Posterior vena cava (tissue), 2 donors: ENCODE measurements at regions not wholly inside any gene's neighbourhood (a gene's known extent, or its start where the extent isn't known, plus 50 kb on each side); places are given as distances from the start of the nearest gene placed in this dataset.

Source experiments
- DNase-seq: peaks from one replicate; pipeline ENCODE4 v3.0.0-alpha.2; 2020; ENCODE audit warnings: low spot score
- intact Hi-C, 2 donors: fragments of 100-400 bp; cut with DNase I; formaldehyde crosslinking; loops; one replicate each; pipeline versions ENCODE4 v1.14.1 to v1.14.2; 2022 to 2023
- donor health status: DM: yes; HTN: yes; CAD: no.
- donor health status: DM: yes; HTN: yes; CAD: no.

GRCh38 chr16:8381814-8382213 is 208.5 kb downstream of the TMEM114 start:
- intact Hi-C loops = loop anchor here in 1 of 2 donors (10.0 kb wide), 1 partner anchor 1203 kb away; no protein-coding TSS in a partner anchor
- no peak for DNase-seq

- intact Hi-C loops = loop anchor here in 1 of 2 donors (10.0 kb wide), 1 partner anchor 1204 kb away; no protein-coding TSS in a partner anchor
- DNase-seq = no peak
Observed at GRCh38 chr16:8380311-8380710, 210.0 kb downstream of the TMEM114 start.

GRCh38 chr16:8377864-8378263 is 212.4 kb downstream of the TMEM114 start:
- DNase-seq = no peak

GRCh38 chr16:8376858-8377257 is 213.5 kb downstream of the TMEM114 start:
- DNase-seq = no peak
- intact Hi-C loops = loop anchor here in 1 of 2 donors (10.0 kb wide), 1 partner anchor 92 kb away; no protein-coding TSS in a partner anchor

More at GRCh38 chr16:8377864-8378263, 212.4 kb downstream of the TMEM114 start:
- intact Hi-C loops = loop anchor here in 1 of 2 donors (10.0 kb wide), 1 partner anchor 93 kb away; no protein-coding TSS in a partner anchor

DNA sequence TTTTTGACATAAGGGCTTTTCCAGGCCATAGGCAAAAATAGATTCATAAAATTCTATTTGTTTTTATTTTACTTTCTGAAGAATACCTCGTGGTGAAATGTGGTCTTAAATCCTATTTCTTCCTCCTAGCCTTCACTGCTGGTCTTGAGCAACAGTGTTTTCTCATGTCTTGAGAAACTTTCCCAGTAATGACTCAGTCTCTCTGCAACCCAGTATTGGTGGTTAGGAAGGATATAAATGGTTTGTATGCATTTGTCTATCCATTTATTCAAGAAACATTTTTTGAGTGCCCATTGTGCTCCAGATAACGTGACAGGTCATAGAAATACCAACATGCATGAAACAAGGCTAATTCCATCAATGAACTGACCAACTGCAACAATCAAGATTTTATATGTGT is 213.9 kb downstream of the TMEM114 start:
- no peak for DNase-seq
- intact Hi-C loops = loop anchor here in 1 of 2 donors (10.0 kb wide), 1 partner anchor 92 kb away; no protein-coding TSS in a partner anchor

DNA sequence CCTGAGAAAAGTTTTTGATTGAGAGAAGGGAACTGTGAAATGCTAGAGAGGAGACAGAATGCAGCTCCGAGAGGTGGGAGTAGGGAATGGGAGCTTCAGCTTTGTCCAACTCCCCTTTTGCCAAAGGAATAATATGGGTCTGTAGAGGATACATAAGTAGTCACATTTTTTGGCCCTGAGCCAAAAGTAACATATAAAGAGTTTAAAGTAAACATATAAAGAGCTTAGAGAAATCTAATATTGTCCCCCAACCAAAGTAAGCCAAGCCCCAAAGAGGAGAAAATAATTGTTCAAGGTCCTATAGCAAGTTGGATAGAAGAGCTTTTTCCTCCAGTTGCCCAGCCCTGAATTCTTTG is 215.1 kb downstream of the TMEM114 start:
- intact Hi-C loops = loop anchor here in 1 of 2 donors (10.0 kb wide), 1 partner anchor 90 kb away; no protein-coding TSS in a partner anchor
- no peak for DNase-seq

DNA sequence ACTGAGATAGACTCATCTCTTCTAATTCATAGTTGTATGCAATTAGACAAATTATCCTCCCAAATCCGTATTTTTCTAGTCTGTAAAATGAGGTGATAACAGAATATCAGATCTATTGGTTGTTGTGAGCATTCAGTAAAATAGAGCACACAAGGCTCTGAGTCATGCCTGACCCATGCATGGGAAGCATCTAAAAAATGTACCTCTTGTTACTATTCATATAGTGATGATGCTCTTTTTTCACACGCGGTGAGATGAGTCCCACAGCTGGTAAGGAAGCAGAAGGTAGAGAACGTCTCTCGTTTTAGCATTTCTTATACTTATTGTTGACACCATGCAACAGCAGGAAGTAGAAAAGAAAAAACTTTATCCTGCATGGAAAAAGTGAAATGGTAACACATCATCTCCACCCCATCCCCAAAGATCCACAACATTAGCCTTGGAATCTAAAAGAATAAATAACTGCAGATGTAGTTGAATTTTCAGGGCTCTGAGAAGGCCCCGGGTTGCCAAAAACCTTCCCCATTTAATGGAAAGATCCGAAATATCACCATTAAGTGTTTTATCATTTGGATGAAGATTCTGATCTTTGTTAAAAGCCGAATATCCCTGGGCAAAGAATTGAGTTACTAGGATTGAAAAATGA is 215.6 kb downstream of the TMEM114 start:
- no peak for DNase-seq
- intact Hi-C loops = loop anchor here in 1 of 2 donors (10.0 kb wide), 1 partner anchor 90 kb away; no protein-coding TSS in a partner anchor

GRCh38 chr16:8373676-8374431 is 216.5 kb downstream of the TMEM114 start:
- intact Hi-C loops = loop anchor here in 1 of 2 donors (10.0 kb wide), 1 partner anchor 89 kb away; no protein-coding TSS in a partner anchor
- no peak for DNase-seq

DNA sequence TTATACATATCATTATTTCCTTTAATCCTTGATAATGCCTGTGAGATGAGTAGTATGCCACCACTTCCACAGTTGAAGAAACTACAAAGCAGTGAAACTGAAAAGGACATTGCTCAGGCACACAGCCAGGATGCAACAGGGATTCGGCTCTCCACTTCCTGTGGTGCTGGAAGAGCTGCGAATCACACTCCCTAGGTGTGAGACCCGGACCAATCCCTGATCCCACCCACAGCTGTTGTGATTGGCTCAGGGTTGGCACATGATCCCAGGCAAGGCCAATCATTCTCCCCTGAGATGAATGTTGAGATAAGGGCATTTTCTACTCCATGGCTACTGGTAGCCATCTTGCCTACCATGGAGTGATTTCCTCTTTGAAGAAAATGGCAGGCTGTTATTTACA is 218.2 kb downstream of the TMEM114 start:
- intact Hi-C loops = loop anchor here in 1 of 2 donors (10.0 kb wide), 1 partner anchor 87 kb away; no protein-coding TSS in a partner anchor
- DNase-seq = no peak

GRCh38 chr16:8370374-8371270 is 219.7 kb downstream of the TMEM114 start:
- no peak for DNase-seq
- intact Hi-C loops = loop anchor here in 1 of 2 donors (10.0 kb wide), 1 partner anchor 86 kb away; no protein-coding TSS in a partner anchor

- intact Hi-C loops = no loop called here
- DNase-seq = no peak
Observed at GRCh38 chr16:8358937-8359336, 231.4 kb downstream of the TMEM114 start.

GRCh38 chr16:8355675-8356074 is 234.6 kb downstream of the TMEM114 start:
- DNase-seq = no peak
- intact Hi-C loops = no loop called here

DNA sequence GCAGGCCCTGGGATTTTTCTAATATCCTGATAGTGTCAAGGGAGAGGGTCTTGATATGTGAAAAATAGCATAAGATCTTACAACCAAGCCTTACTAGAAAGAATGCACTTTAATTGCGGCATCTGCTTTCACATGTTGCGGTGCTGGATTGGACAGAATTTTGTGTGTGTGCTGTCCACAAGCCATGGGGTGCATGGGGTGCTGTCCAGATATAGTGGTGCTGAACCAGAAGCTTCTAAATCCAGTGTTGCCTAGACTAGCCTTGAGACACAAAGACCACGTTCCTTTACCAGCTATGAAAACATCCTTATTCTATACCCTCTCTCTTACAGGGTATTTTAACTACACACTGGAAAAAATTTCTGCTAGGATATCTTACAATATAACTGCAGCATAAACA is 244.0 kb downstream of the TMEM114 start:
- intact Hi-C loops = no loop called here
- no peak for DNase-seq

DNA sequence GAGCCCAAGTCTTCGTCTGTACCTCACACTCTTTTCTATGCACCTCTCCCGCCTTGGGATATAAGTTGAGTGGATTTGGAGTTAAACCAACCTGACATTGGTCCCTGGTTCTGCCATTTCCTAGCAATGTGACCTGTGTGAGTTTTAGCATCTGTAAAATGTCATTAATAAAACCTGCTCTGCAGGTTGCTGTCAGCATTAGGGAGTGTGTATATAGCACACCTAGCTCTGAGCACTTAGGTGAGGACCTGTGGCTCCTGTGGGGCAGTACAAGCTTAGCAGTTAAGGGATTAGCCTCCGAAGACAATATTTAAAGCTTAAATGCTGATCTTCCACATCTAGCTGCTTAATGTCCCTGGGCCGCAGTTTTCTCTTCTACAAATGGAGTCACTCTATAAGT is 248.0 kb downstream of the TMEM114 start:
- intact Hi-C loops = no loop called here
- no peak for DNase-seq

DNA sequence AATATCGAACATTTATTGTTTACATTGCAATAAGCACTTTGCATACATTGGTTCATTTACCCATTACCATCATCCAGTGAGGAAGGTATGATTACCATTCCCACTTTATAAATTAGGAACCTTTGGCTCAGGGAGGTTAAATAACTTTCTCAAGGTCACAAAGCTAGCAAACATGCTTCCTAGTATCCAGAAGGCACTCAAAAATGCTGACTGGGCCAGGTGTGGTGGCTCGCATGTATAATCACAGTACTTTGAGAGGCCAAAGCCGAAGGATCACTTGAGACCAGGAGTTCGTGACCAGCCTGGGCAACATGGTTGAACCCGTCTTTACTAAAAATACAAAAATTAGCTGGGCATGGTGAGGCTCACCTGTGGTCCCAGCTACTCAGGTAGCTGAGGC is 259.6 kb downstream of the TMEM114 start:
- intact Hi-C loops = no loop called here
- DNase-seq = no peak

GRCh38 chr16:8326232-8326631 is 264.1 kb downstream of the TMEM114 start:
- DNase-seq = no peak
- intact Hi-C loops = no loop called here

DNA sequence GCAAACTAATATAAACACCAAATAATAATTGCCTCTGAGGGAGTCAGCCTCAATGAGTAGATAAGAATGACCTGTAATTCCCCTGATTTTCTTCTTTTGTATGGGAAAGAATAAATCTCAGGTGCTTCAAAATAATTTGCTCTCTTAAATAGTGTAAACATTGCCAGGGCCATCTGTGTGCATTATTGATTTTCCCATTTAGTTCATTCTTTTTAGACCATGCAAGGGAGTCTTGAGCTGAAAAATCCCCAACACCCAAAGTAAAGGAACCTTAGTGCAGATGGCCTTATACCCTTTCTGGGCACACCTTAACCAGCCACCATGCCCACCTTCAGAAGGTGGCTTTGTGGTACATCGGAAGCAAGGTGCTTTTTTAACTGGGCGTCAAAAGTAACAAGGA is 267.2 kb downstream of the TMEM114 start:
- intact Hi-C loops = no loop called here
- no peak for DNase-seq

- no peak for DNase-seq
- intact Hi-C loops = no loop called here
Observed at GRCh38 chr16:8320131-8320530, 270.2 kb downstream of the TMEM114 start.

- DNase-seq = no peak
- intact Hi-C loops = no loop called here
Observed at GRCh38 chr16:8310816-8311215, 279.5 kb downstream of the TMEM114 start.
